ENCODE measurements at regions not wholly inside any gene's neighbourhood (a gene's known extent, or its start where the extent isn't known, plus 50 kb on each side); places are given as distances from the start of the nearest gene placed in this dataset.

GRCh38 chr2:177327009-177327408 lies 62.5 kb upstream of the NFE2L2 start:
- Histone ChIP-seq H3K27me3 (replicated peaks; ENCODE audit: control insufficient read depth, insufficient read depth, low read length) (no peaks in the 10 kb centered on the region), H3K4me3 (replicated peaks; ENCODE audit: low read depth, low read length) (no peak overlapping the region), H3K36me3 (ENCODE audit: control insufficient read depth, insufficient read depth, low read length) (no peaks in the 10 kb centered on the region)
- DNase-seq (ENCODE audit: extremely low read depth, insufficient read length) = no peak
- no peak for TF ChIP-seq CTCF (IDR thresholded peaks at IDR 0.05; ENCODE audit: insufficient read depth, low read length, poor library complexity, severe bottlenecking)

GRCh38 chr2:177328056-177328455 lies 63.5 kb upstream of the NFE2L2 start:
- Histone ChIP-seq H3K4me3 (replicated peaks; ENCODE audit: low read depth, low read length) (no peak overlapping the region), H3K36me3 (ENCODE audit: control insufficient read depth, insufficient read depth, low read length) (no peaks in the 10 kb centered on the region), H3K27me3 (replicated peaks; ENCODE audit: control insufficient read depth, insufficient read depth, low read length) (no peaks in the 10 kb centered on the region)
- no peak for TF ChIP-seq CTCF (IDR thresholded peaks at IDR 0.05; ENCODE audit: insufficient read depth, low read length, poor library complexity, severe bottlenecking)
- no peak for DNase-seq (ENCODE audit: extremely low read depth, insufficient read length)

- no peak for DNase-seq (ENCODE audit: extremely low read depth, insufficient read length)
- Histone ChIP-seq H3K27me3 (replicated peaks; ENCODE audit: control insufficient read depth, insufficient read depth, low read length) (no peaks in the 10 kb centered on the region), H3K36me3 (ENCODE audit: control insufficient read depth, insufficient read depth, low read length) (no peaks in the 10 kb centered on the region), H3K4me3 (replicated peaks; ENCODE audit: low read depth, low read length) (no peak overlapping the region)
- TF ChIP-seq CTCF (IDR thresholded peaks at IDR 0.05; ENCODE audit: insufficient read depth, low read length, poor library complexity, severe bottlenecking) = no peak
Observed at GRCh38 chr2:177329064-177329463, 63.5 kb upstream of the AGPS start.

- no peak overlapping the region for H3K4me3 ChIP-seq (replicated peaks; ENCODE audit: low read depth, low read length)
- TF ChIP-seq CTCF (IDR thresholded peaks at IDR 0.05; ENCODE audit: insufficient read depth, low read length, poor library complexity, severe bottlenecking) = no peak
- H3K36me3 ChIP-seq (ENCODE audit: control insufficient read depth, insufficient read depth, low read length) = no peaks in the 10 kb centered on the region
- no peak for DNase-seq (ENCODE audit: extremely low read depth, insufficient read length)
- no peaks in the 10 kb centered on the region for H3K27me3 ChIP-seq (replicated peaks; ENCODE audit: control insufficient read depth, insufficient read depth, low read length)
Observed at GRCh38 chr2:177331466-177331997, 61.0 kb upstream of the AGPS start.

- H3K36me3 ChIP-seq (ENCODE audit: control insufficient read depth, insufficient read depth, low read length) = no peaks in the 10 kb centered on the region
- no peaks in the 10 kb centered on the region for H3K27me3 ChIP-seq (replicated peaks; ENCODE audit: control insufficient read depth, insufficient read depth, low read length)
- no peak overlapping the region for H3K4me3 ChIP-seq (replicated peaks; ENCODE audit: low read depth, low read length)
- DNase-seq (ENCODE audit: extremely low read depth, insufficient read length) = peak; percentile 23
- peak; percentile 68 for TF ChIP-seq CTCF (IDR thresholded peaks at IDR 0.05; ENCODE audit: insufficient read depth, low read length, poor library complexity, severe bottlenecking)
Observed at GRCh38 chr2:177332026-177332991, 60.3 kb upstream of the AGPS start.
